Hippocampal formation (tissue), 2 donors: ENCODE measurements at regions not wholly inside any gene's neighbourhood (a gene's known extent, or its start where the extent isn't known, plus 50 kb on each side); places are given as distances from the start of the nearest gene placed in this dataset.
A peak's percentile ranks its signal among the peaks of the same experiment; 100 is the strongest.

Source experiments
- DNase-seq, 2 donors: peaks; one replicate each; lab custom pipeline; 2025; lab: John Stamatoyannopoulos, UW

GRCh38 chr2:22485486-22485885, 899.5 kb upstream of the KLHL29 start:
- no peak for DNase-seq

GRCh38 chr2:22486343-22486742, 898.6 kb upstream of the KLHL29 start:
- DNase-seq, result no peak

GRCh38 chr2:22487036-22487435, 897.9 kb upstream of the KLHL29 start:
- DNase-seq, result no peak

GRCh38 chr2:22487541-22487940, 897.4 kb upstream of the KLHL29 start:
- DNase-seq, result no peak

GRCh38 chr2:22491442-22491841, 893.5 kb upstream of the KLHL29 start:
- no peak for DNase-seq

- no peak for DNase-seq
Observed at GRCh38 chr2:22494156-22494555, 890.8 kb upstream of the KLHL29 start.

GRCh38 chr2:22497064-22497463, 887.9 kb upstream of the KLHL29 start:
- no peak for DNase-seq

GRCh38 chr2:22497789-22498188, 887.2 kb upstream of the KLHL29 start:
- DNase-seq, result no peak

- DNase-seq, result no peak
Observed at GRCh38 chr2:22499082-22499839, 885.7 kb upstream of the KLHL29 start.

GRCh38 chr2:22500555-22500935, 884.4 kb upstream of the KLHL29 start:
- no peak for DNase-seq

- DNase-seq, result peak in 1 of 2 donors; percentile 25
Observed at GRCh38 chr2:22501851-22502250, 883.1 kb upstream of the KLHL29 start.

- no peak for DNase-seq
Observed at GRCh38 chr2:22513563-22513962, 871.4 kb upstream of the KLHL29 start.

GRCh38 chr2:22517141-22517540, 867.8 kb upstream of the KLHL29 start:
- no peak for DNase-seq

GRCh38 chr2:22518641-22519040, 866.3 kb upstream of the KLHL29 start:
- DNase-seq, result no peak

GRCh38 chr2:22520369-22521288, 864.4 kb upstream of the KLHL29 start:
- no peak for DNase-seq

- DNase-seq, result no peak
Observed at GRCh38 chr2:22521620-22522019, 863.4 kb upstream of the KLHL29 start.

GRCh38 chr2:22525681-22526080, 859.3 kb upstream of the KLHL29 start:
- DNase-seq, result no peak

GRCh38 chr2:22530131-22530530, 854.8 kb upstream of the KLHL29 start:
- no peak for DNase-seq

GRCh38 chr2:22536133-22536532, 848.8 kb upstream of the KLHL29 start:
- DNase-seq, result no peak

GRCh38 chr2:22554453-22554852, 830.5 kb upstream of the KLHL29 start:
- no peak for DNase-seq

- no peak for DNase-seq
Observed at GRCh38 chr2:22557406-22557805, 827.6 kb upstream of the KLHL29 start.

- no peak for DNase-seq
Observed at GRCh38 chr2:22560021-22560420, 825.0 kb upstream of the KLHL29 start.

- DNase-seq, result no peak
Observed at GRCh38 chr2:22579341-22579740, 805.6 kb upstream of the KLHL29 start.
